NCI-H1694 (cell line): ENCODE measurements at regions not wholly inside any gene's neighbourhood (a gene's known extent, or its start where the extent isn't known, plus 50 kb on each side); places are given as distances from the start of the nearest gene placed in this dataset.
"Not testable (repeated sequence)": the region's sequence is repeated elsewhere in the genome, so short reads cannot be mapped to it uniquely, and the experiment has no call there.

Source experiments
- DNase-seq: peaks from one replicate; lab custom pipeline; 2025; lab: John Stamatoyannopoulos, UW

DNA sequence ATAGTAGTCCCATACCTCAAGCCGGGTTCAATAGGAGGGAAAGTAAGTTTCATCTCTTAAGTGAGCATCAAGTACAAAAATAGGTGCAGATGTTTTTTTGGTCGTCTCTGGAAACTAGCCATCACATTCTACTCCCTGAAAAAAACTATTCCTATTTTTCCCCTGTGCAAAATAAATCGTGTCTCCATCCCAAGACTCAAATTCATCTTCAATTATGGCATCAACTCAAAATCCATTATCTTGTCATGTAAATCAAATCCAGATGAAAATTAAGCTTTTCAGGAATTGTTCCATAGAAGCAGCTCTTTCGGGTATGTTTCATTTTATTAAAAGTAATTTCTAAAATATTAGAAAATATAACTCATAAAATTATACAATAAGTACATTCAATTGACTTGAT, 1368.4 kb downstream of the GRIK2 start:
- no peak for DNase-seq

DNA sequence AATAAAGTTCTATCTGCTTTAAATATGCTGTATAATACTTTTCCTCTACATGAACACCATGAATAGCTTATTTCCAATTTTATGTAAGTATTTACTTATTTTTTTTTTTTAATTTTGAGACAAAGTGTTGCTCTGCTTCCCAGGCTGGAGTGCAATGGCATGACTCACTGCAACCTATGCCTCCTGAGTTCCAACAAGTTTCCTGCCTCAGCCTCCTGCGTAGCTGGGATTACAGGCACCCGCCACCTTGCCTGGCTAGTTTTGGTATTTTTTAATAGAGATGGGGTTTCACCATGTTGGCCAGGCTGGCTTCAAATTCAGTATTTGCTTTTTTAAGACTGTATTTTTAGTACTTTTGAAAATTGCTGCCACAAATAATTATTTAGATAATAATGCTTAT, 1365.9 kb downstream of the GRIK2 start:
- DNase-seq: no peak

GRCh38 chr6:102758536-102758935, 1365.0 kb downstream of the GRIK2 start:
- DNase-seq: not testable (repeated sequence)

- no peak for DNase-seq
Measured at GRCh38 chr6:102749210-102749971, 1355.9 kb downstream of the GRIK2 start.

GRCh38 chr6:102746941-102747340, 1353.4 kb downstream of the GRIK2 start:
- DNase-seq: no peak

DNA sequence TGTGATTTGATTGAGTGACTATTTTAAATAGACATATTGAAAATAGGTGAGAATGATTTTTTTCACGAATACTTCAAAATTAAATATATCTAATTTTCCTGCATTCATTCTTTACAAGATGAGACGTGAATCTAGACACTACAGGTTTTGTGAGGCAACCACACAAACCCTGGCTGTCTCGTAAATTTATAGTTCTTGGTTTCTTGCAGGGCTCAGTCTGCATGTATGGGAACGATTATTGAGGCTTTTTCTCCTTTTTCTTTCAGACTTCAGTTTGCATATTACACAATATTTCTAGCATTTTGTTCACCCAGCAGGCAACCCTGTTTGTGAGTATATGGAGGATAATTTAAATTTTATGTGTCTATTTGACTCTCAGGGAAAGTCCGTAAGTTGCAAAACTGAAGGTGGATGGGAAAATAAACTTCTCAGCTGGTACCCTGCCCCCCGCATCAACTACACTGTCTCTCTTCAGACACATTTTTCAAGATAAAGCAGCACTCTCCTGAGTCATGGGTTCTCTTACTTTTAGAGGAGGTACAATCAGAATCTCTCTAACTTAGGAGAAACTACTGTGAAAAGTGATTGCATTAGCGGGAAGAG, 1349.3 kb downstream of the GRIK2 start:
- no peak for DNase-seq

DNA sequence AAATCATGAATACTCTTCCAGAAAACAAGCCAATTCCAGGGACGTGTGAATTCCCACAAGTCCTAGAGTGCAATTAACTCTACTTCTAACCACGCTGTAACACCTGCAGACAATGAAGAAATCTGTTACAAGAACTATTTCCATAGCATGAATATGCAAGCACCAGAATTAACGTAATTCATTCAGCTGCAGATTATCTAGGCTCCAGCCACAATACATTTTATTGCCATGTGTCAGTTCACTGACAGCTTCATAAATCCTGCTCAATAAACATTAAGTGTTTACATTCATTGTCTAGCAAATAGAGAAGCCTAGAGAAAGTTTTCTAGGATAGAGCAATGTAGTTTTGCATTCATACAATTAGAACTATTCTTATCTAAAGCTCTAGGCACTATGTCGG, 1348.5 kb downstream of the GRIK2 start:
- DNase-seq: no peak

DNA sequence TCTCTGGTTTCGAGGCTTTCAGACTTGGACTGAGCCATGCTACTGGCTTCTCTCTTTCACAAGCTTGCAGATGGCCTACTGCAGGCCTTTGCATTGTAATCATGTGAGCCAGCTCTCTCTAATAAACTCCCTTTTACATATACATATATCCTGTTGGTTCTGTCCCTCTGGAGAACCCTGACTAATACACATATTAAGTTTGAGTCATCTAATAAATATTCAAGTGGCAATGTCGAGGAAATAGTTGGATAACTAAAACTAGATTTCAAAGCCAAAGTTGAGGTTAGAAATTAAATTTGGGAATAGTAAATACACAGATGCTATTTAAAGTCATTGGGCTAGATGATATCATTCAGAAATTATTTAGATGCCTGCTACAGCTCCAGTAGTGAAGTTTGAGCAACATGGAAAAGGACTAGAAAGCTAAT, 1343.4 kb downstream of the GRIK2 start:
- no peak for DNase-seq

DNA sequence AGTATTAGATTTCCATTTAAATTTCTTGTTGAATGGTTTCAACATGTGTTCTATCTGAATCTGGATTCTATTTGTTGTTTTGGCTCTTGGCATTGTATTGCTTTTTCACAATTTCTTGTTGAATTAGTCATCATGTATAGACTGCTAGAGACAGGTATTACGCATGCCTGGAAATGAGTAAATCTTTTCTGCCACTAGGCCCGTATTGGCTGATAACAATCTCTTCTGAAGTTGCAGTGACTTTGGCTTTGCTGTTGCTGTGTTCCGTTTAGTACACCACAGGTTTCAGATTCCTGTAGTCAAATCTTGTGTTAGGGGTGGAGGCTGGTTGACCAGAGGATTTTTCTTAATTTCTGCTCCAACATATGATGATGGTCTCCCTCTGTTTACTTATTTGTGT, 1339.4 kb downstream of the GRIK2 start:
- DNase-seq: no peak

- not testable (repeated sequence) for DNase-seq
Measured at GRCh38 chr6:102722086-102722485, 1328.6 kb downstream of the GRIK2 start.

- no peak for DNase-seq
Measured at GRCh38 chr6:102717737-102718456, 1324.4 kb downstream of the GRIK2 start.

DNA sequence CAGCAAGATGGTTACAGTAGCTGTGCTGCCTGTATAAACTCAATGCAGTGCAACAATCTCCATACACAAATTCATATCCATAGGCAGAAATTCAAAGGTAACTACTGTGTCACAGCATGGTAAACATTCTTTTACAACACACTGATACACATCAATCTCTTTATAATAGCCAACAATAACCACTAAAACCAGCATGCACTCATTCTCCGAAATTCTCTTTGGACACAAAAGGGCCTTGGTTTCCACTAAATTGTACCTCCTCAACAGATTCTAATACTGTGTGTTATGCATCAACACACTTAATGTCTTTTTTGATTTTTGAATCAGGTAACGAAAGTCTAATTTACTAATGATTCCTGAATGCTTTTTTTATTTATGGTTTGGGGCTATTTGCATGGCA, 1323.7 kb downstream of the GRIK2 start:
- no peak for DNase-seq

GRCh38 chr6:102701019-102701418, 1307.5 kb downstream of the GRIK2 start:
- no peak for DNase-seq

- no peak for DNase-seq
Measured at GRCh38 chr6:102686461-102686860, 1293.0 kb downstream of the GRIK2 start.

- no peak for DNase-seq
Measured at GRCh38 chr6:102680413-102680812, 1286.9 kb downstream of the GRIK2 start.

DNA sequence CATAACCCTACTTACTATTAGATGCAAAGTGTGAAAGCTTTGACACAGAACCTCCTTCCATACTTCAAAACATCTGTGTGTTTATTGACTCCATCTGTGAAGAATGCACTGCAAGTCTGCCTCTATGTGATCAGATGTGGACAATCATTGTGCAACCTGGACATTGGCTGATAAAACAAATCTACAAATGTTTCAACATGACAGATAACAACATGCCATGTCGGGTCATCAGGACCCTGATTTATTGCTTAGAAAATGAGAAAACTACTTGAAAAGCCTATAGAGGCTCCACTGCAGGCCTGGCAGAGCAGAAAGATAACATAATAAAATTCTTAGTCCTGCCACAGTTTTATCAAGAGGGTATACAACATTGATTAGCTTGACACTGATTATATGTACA, 1286.4 kb downstream of the GRIK2 start:
- no peak for DNase-seq

- no peak for DNase-seq
Measured at GRCh38 chr6:102677225-102677624, 1283.7 kb downstream of the GRIK2 start.

DNA sequence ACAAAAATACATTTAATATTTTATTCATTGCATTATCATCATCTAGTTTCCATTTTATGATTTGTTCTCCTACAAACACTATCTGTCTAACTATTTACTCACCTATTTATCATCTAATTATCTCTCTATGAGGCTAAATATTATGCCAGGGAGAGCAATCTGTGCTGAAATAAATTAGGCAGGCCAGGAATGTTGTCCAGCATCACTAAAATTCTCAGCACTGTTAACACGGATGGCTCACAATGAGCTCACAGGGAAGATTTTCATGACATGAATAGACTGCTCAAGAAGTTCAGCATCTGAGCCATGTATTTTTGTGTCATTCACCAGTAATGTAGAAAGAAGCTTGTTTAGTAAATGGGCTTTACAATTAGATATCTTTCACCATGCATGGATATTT, 1277.2 kb downstream of the GRIK2 start:
- DNase-seq: no peak

DNA sequence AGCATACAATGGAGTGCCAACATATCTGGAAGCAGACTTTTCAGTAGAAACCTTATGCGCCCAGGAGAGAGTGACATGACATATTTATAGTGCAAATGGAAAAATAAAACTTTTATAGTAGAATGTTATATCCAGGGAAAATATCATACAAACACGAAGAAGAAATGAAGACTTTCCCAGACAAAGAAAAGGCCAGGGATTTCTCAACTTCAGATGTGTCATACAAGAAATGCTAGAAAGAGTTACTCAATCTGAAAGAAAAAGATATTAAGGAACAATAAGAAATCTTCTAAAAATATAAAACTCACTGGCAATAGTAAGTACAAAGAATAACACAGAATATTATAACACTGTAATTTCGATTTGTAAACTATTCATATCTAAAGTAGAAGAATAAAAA, 1269.3 kb downstream of the GRIK2 start:
- DNase-seq: no peak

DNA sequence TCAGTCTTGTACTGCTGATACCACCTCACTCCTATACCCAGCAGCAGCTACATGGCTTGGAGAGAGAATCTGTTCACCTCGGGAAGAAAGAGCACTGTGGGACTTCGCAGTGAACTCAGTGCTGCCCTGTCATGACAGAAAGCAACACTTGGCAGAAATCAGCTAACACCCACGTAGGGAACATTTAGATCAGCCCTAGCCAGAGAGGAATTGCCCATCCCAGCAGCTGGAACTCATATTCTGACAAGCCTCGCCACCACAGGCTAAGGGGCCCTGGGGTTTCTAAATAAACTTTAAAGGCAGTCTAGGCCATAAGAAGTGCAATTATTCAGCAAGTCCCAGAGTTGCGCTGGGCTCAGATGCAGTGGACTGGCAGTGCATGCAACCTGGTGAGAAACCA, 1266.8 kb downstream of the GRIK2 start:
- DNase-seq: no peak

- DNase-seq: no peak
Measured at GRCh38 chr6:102655823-102656222, 1262.3 kb downstream of the GRIK2 start.

GRCh38 chr6:102641426-102641825, 1247.9 kb downstream of the GRIK2 start:
- no peak for DNase-seq

GRCh38 chr6:102631921-102632320, 1238.4 kb downstream of the GRIK2 start:
- DNase-seq: no peak
